ENCODE measurements at regions not wholly inside any gene's neighbourhood (a gene's known extent, or its start where the extent isn't known, plus 50 kb on each side); places are given as distances from the start of the nearest gene placed in this dataset.
"Not testable (repeated sequence)": the region's sequence is repeated elsewhere in the genome, so short reads cannot be mapped to it uniquely, and the experiment has no call there.

DNA sequence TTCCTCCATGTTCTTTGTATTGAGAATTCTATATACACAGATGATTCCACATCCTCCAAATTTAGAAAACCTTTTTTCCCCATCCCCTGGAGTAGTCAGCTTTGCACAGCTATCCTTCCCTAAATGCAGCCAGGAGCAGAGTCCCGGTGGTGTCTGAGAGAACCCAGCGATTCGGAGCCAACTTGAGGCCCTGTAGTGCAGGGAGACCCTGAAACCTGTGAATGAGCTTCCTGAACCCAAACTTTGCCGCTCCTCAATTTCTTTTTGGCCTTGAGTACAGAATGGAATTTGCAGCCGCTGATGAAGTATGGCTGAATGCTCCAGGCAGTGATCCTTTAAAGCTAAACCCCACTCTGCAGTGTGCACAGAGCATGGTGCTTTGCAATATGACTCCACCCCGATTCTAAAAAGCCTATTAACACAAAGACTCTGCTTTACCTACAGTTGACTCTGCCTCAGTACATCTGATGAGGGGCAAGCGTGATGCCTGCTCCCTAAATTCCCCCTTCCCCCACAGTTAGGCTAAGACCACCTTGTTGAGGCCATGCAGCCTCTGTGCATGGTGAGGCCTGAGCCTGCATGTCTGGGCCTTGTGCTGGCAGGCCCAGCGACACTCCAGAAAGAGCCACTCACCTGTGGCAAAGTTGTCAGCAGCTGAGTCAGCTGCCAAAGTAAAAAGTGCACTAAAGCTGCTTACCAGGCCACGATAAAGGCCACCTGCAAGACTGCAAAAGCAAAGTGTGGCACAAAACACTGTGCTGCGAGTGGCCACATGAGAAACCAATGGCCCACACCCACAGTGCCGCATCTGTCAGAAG lies 82.1 kb downstream of the PLEKHG1 start:
- DNase-seq (ENCODE audit: low read depth in 1 of 2, low spot score in 1 of 2) = no peak

DNA sequence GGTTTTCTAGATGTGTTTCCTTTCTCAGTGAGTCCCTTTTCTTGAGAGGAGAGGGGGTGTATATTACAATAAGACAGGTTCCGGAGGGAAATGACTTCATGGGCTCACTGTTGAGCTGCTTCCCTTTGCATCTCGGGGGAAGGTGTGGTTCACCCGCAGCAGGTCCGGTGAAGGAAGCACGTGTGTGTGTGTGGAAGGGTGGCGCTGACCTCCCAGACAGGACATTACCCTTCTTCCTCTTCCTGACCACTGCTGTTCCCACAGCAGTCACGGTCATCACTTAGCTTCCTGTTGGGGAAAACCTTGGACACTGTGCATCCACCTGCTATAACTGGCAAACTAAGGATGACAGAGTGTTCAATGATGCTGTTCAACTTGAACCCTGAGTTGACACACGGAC lies 83.6 kb downstream of the PLEKHG1 start:
- no peak for DNase-seq (ENCODE audit: low read depth in 1 of 2, low spot score in 1 of 2)

DNA sequence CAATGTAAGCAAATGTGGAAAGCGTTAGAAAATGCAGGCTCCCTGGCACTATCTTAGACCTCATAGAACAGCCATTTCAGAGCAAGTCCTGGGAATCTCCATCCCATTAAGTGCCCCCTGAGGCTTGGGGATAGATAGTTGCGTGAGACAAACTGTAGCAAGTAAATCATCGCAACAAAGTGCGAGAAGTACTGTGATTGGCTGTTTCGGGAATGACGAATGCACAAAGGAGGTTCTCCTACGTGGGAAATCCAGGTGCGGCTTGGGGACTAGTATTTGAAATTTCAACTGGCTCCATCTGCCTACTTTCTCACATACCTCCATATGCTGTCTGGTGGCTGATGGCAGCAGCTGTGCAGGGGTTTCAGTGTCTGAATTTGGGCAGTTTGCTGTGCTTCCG lies 84.5 kb downstream of the PLEKHG1 start:
- DNase-seq (ENCODE audit: low read depth in 1 of 2, low spot score in 1 of 2) = no peak

DNA sequence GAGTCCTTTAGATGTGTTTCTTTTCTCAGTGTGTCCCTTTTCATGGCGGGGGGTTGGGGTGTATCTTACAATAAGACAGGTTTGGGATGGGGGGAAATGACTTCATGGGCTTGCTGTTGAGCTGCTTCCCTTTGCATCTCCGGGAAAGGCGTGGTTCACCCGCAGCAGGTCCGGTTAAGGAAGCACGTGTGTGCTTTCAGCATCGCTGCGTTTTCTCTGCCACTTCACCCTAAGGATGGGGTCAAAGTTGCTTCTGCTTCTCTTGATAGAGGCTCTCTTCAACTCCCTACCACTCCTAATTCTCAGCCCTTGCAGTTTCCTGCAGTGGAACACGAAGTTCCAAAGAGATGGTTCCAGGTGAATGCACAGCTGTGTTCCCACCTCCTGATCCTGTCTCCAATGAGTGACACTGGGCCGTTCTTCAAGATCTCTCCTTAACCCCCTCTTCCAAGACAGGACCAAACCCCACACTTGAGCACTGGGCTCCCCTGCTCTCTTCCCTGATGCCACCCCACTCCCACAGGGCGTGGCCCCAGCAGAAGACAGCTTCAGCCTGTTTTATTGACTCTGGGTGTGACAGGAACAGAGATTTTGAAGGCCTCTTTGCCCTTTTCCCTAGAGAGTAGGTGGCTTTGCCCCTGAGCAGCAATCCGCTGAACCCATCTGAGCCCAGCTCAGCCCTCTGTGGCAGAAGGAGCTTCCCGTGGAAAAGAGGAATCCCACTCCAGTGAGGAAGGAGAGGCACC lies 85.2 kb downstream of the PLEKHG1 start:
- DNase-seq (ENCODE audit: low read depth in 1 of 2, low spot score in 1 of 2) = no peak

DNA sequence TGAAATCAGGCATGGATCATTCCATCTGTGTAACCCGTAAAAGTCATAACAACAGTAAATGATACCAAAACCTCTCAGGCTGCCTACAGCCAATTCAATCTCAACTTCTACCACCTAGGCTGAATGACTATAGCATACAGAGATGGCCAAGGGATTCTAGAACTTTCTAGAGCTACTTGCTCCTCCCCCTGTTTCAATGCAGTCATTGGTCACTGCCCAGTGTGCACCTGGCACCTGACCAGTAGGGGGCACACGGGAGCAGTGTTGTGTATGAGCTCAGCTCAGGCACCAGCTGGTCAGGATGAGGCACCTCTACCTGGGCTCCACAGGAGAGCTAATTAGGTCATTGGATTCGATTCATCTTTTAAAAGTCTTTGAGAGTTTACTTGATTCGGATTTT lies 86.2 kb downstream of the PLEKHG1 start:
- peak in 1 of 2 donors; percentile 18 for DNase-seq (ENCODE audit: low read depth in 1 of 2, low spot score in 1 of 2)

DNA sequence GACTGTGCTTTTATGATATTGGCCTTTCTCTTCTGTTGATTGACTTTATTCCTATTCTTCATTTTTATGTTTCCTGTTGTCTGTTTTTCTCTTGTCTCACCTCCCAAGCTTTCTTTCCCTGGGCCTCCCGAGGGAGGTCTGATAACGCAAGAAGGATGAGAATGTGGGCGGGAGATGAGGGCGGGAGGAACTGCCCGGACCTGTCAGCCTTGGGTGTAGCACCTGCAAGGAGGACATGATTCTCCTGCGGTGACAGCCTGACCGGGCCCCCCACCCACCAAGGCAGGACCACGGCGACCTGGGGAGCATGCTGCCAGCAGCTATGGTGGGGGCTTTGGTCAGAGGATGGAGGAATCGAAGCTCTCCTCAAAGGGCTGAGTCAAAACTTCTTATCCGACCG lies 86.9 kb downstream of the PLEKHG1 start:
- no peak for DNase-seq (ENCODE audit: low read depth in 1 of 2, low spot score in 1 of 2)

DNA sequence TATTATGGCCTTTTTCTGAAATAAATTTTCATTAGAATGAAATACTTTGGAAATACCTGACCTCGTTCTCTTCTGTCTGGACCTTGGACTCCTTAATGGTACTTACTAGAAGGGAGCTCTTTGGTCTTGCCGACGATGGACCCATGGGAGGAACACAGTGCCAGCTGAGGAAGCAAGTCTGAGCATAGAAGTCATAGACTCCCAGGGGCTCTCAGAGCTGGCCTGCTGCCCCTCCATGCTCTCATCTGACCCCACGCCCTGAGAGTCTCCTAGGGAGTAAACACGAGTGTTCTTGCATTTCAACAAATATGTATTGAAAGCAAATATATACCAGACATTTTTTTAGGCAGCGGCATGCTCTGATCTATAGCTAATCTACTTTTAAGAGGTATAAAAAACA lies 87.8 kb downstream of the PLEKHG1 start:
- DNase-seq (ENCODE audit: low read depth in 1 of 2, low spot score in 1 of 2) = no peak

DNA sequence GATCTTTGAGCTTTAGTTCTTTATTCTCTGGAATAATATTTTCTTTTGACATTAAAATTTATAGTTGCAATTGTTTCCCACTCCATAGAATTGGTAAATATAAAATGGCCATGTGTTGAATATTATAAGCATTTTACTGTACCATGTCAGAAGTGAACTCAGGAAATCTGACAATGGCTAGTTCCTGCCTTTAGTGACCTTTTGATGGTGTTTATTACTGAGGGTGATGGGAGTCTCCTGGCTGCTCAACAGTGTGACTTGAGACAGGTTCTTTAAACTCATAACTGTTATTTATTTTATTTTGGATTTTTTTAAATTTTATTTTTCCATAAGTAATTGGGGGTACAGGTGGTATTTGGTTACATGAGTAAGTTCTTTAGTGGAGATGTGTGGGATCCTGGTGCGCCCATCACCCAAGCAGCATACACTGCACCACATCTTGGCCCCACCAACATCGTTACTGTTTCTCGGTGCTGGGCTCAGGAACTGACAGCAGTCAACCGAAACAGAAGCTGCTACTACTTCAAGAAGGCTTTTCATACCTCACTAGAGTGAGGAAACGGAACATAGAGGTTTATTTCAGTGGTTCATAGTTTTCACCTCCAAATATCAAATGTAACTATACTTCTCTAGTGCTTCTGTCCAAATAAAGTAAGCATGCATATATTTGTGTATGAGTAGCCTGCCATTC lies 90.4 kb downstream of the PLEKHG1 start:
- DNase-seq (ENCODE audit: low read depth in 1 of 2, low spot score in 1 of 2) = no peak

DNA sequence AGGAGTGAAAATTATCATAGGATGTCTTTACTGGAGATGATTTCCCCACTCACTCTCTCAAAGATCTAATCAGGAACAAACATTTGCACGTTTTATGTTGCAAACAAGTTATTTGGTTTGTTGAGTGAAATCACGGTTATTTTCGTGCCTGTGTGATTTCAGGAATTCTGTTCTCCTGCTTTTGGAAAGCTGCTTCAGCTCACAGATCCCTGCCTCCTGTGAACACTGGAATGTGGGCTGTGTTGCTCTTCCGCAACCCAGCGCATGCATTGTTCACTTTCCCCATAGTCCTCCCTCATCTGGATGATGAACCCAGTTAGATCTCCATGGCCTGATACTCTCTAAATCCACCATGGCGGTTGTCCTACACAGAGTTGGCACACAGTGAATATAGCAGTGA lies 91.0 kb downstream of the PLEKHG1 start:
- DNase-seq (ENCODE audit: low read depth in 1 of 2, low spot score in 1 of 2) = no peak

DNA sequence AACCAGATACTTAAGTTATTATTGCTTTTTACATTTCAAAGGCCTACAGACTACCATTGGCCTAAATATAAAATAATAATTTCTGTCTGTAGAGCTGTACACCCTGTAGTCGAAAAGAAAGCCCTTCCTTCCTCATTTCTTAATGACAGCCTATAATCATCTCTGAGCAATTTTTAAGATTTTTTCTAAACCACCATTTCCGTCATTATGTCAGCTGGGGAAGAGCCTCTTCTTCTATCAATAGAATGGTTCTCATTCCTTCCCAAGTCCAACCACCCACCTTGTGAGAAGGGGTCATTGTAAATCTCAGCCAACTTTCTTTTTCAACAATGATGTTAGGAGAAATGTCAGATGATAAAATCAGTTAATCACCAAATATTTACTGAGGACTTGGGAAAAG lies 91.8 kb downstream of the PLEKHG1 start:
- no peak for DNase-seq (ENCODE audit: low read depth in 1 of 2, low spot score in 1 of 2)

DNA sequence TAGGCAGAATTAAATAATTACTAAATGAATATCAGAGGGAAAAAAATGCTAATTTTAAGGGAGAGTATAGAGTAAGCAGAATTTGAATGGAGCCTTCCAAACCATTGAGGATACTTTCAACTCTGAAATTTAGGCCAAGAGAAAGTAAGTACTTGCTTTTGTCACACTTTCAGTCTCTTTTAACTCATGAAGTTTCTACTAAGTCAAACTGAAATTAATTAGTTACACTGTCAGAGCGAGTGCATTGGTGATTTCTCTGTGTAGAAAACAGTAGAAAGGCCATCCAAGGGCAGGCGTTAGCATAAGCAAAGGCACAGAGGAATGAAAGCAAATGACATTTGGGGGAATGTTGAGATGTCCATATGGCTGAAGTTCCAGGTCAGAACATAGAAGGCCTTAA lies 92.9 kb downstream of the PLEKHG1 start:
- DNase-seq (ENCODE audit: low read depth in 1 of 2, low spot score in 1 of 2) = no peak

DNA sequence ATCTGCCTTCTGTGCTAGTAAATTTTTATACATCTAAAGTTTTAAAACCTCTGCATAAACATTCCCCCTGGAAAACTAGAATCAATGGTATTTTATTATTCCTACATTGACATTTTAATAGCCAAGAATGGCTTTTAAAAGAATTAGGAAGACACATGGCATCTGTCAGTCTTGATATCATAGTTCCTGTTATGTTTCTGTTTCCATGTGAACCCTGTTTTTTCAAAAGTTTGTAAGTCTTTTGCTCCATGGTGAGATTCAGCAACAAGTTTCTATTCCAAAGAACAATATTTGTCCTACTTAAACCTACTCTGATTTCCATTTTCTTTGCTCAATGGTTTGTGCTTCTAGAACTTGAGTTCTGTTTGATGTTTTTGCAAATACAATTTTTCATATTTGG lies 95.2 kb downstream of the PLEKHG1 start:
- DNase-seq (ENCODE audit: low read depth in 1 of 2, low spot score in 1 of 2) = no peak

DNA sequence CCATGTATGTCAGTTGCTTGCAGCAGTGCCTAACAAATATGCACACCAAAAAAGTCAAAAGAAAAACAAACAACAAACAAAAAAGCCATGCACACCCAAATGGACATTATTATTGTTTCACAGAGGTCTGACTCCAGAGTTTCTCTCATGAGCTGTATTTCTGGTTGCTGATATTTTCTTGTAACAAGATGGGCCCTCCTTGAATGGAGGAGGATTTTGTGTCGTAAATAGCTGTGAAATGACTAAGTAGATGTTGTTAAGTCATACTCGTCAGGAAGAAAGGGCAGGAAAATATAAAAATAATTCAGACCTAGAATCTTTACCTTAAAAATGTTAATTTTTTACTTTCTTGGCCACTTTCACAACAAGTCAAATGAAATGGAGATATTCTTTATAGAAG lies 96.0 kb downstream of the PLEKHG1 start:
- DNase-seq (ENCODE audit: low read depth in 1 of 2, low spot score in 1 of 2) = no peak

DNA sequence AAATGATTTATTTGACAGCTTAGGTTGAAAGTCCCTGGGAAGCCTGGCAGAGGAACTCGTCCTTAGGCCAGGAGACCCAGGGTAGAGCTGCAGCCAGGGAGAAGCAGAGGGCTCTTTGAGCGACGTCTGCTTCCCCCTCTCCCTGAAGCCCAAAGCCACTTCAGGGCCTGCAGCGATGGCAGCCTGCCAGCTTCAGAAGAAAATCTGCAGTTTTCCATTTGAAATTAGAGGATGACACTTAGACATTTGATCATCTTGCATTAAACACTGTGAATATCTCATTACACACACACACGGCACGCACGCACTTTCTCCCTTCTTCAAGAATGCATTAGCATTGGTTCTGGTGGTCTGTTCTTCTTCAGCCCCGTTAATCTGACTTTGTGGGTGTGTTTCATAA lies 96.5 kb downstream of the PLEKHG1 start:
- DNase-seq (ENCODE audit: low read depth in 1 of 2, low spot score in 1 of 2) = no peak

DNA sequence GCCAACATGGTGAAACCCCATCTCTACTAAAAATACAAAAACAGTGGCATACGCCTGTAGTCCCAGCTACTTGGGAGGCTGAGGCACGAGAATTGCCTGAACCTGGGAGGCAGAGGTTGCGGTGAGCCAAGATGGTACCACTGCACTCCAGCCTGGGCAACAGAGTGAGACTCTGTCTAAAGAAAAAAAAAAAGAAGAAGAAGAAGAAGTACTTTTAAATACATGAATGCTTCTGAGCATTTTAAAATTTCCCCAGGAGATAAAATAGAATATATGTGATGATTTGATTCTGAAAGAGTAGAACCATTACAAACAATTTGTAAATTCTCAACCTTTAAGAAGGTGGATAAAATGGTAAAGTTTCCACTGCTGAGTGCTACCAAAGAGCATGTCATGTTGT lies 97.2 kb downstream of the PLEKHG1 start:
- not testable (repeated sequence) for DNase-seq (ENCODE audit: low read depth in 1 of 2, low spot score in 1 of 2)

DNA sequence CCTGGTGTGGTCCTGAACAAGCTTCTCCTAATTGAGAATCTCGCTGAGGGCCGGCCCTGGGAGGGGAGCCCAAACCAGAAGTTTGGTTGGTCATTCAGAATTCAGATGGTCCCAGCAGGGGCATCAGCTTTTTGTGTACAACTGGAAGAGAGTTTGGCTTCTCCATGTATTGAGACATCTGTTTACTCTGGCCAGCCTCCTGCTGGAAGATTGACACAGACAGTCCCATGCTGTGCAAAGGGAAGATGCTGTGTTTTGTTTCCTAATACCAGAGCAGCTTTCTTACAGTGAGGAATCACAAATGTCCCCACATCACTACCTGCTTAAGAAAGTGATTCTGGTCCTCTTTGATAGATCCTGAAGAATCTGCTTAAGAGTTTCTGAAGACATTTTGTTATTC lies 97.8 kb downstream of the PLEKHG1 start:
- DNase-seq (ENCODE audit: low read depth in 1 of 2, low spot score in 1 of 2) = no peak

DNA sequence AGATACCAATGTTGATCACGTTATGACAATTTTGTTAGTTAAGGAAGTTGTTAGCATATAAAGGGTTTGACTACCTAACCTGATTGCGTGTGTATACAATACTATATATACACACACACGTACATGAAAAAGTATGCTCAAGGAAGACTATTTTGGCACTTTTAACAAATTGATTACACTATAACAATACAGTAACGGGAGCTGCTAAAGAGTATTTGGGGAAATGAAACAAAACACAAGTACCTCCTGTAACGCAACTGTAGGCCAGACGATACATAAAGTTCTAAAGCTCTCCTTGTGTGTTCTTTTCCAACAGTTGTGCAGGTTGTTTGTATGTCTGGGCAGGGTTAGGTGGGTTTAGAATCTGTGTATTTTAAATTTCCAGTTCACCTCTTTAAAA lies 98.7 kb downstream of the PLEKHG1 start:
- DNase-seq (ENCODE audit: low read depth in 1 of 2, low spot score in 1 of 2) = no peak

DNA sequence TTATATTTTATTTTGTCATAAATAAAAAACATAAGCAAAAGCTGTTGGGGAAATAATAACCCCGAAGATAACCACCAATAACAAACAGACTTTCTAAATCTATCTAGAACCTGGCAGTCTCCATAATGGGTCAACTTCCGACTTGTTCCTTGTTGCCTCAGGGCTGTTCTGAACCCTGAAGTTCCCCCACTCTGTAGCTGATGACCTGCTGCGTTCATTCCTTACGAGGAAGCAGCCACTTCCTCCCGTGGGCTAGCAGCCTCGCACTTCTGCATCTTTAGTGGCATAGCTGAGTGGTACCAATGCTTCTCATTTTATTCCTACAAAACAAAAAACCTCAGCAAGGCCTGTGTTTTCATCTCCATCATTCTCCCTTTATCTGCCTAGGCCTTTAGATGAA lies 103.0 kb downstream of the PLEKHG1 start:
- DNase-seq (ENCODE audit: low read depth in 1 of 2, low spot score in 1 of 2) = no peak

DNA sequence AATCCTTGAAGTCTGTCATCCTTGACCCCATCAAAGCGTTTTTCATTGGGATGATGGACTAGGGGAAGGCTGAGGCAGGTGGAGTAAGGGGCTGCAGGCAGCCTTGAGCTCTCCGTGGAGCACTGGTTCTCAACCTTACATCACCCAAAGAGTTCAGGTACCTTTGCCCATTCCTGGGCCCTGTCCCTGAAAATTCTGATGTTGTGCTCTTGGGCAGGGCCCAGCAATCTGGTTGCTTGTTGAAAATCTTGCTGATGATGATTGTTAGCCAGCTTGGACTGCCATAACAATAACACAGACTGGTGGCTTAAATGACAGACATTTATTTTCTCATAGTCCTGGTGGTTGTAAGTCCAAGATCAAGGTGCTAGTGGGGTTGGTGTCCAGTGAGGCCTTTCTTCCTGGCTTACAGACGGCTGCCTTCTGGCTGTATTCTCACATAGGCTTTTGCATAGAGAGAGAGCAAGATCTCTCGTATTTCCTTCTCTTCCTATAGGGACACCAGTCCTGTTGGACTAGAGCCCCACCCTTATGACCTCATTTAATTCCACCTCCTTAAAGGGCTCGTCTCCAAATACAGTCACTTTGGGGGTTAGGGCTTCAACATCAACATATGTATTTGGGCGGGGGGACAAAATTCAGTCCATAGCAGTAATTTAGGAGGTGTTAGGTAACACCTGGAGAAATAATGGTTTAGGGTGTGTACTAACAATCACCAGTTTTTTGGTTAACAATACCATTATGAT lies 104.9 kb downstream of the PLEKHG1 start:
- no peak for DNase-seq (ENCODE audit: low read depth in 1 of 2, low spot score in 1 of 2)

DNA sequence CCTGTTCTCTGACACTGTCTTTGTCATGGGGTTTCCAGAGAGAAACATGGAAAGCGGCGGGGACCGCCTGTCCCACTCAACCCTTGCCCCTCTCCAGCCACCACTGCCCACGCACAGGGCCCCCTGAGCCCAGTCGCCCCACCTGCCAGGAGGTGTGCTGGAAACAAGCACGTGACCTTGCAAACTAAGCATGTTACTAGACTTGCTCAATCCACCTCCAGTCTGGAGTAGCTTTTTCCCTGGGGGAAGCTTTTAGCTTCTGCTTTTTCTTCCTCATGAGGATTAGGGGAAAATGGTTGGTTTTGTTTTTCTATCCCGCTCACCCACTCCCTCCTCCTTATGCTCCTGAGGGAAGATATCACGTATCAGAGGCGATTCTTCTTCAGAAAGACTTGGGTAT lies 105.7 kb downstream of the PLEKHG1 start:
- no peak for DNase-seq (ENCODE audit: low read depth in 1 of 2, low spot score in 1 of 2)

DNA sequence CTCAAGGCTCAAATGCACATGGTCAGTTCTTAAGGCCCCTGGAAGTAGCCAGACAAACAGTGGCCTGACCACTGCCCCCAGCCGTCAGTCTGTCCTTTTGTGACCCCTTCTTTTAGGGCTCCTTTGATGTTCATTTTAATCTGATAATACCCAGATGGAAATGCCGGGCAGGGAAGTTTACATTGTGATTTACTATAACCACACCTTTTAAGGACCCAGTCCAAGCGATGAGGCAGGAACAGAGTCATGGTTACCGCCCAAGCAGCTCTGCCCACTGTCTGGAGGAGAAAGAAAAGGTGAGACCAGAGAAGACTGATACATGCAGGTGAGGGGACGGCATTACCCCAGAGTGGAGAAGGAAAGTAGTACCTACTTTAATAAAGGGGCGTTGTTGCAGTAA lies 110.6 kb downstream of the PLEKHG1 start:
- DNase-seq (ENCODE audit: low read depth in 1 of 2, low spot score in 1 of 2) = no peak
